ENCODE measurements at regions not wholly inside any gene's neighbourhood (a gene's known extent, or its start where the extent isn't known, plus 50 kb on each side); places are given as distances from the start of the nearest gene placed in this dataset.

- in situ Hi-C loops (cut with HindIII; ENCODE audit: low pct_unique_long_range_greater_than_20kb, low sequenced_read_pairs): no loop called here
- no peak for DNase-seq (ENCODE audit: low read depth, low spot score)
These were observed 64.3 kb upstream of the TMEM106B start for GRCh38 chr7:12146813-12147212.

- no peak for DNase-seq (ENCODE audit: low read depth, low spot score)
- in situ Hi-C loops (cut with HindIII; ENCODE audit: low pct_unique_long_range_greater_than_20kb, low sequenced_read_pairs): no loop called here
These were observed 58.7 kb upstream of the TMEM106B start for GRCh38 chr7:12152196-12152918.

GRCh38 chr7:12154119-12154518, 57.0 kb upstream of the TMEM106B start:
- no peak for DNase-seq (ENCODE audit: low read depth, low spot score)
- in situ Hi-C loops (cut with HindIII; ENCODE audit: low pct_unique_long_range_greater_than_20kb, low sequenced_read_pairs): no loop called here

- no peak for DNase-seq (ENCODE audit: low read depth, low spot score)
- in situ Hi-C loops (cut with HindIII; ENCODE audit: low pct_unique_long_range_greater_than_20kb, low sequenced_read_pairs): no loop called here
These were observed 53.6 kb upstream of the TMEM106B start for GRCh38 chr7:12157517-12157916.

- DNase-seq (ENCODE audit: low read depth, low spot score): no peak
- in situ Hi-C loops (cut with HindIII; ENCODE audit: low pct_unique_long_range_greater_than_20kb, low sequenced_read_pairs): no loop called here
These were observed 52.6 kb upstream of the TMEM106B start for GRCh38 chr7:12158334-12159060.

- in situ Hi-C loops (cut with HindIII; ENCODE audit: low pct_unique_long_range_greater_than_20kb, low sequenced_read_pairs): no loop called here
- DNase-seq (ENCODE audit: low read depth, low spot score): no peak
These were observed 49.9 kb upstream of the TMEM106B start for GRCh38 chr7:12161146-12161545.

Measured in SK-MEL-5 (cell line).